Ovary (tissue), 7 donors: ENCODE measurements at regions not wholly inside any gene's neighbourhood (a gene's known extent, or its start where the extent isn't known, plus 50 kb on each side); places are given as distances from the start of the nearest gene placed in this dataset.

Source experiments
- DNase-seq, 5 donors: peaks; one replicate each; pipeline ENCODE4 v3.0.0-alpha.2; 2019 to 2020
- H3K27ac ChIP-seq, 2 donors: fragments of 200-600 bp; one replicate each; pipeline versions ENCODE4 v1.5.1 to v1.8.0; 2019 to 2022
- H3K27me3 ChIP-seq: fragments of 200-600 bp; one replicate; pipeline ENCODE4 v1.8.0; 2022
- H3K36me3 ChIP-seq: fragments of 200-600 bp; sonication (generic); one replicate; pipeline ENCODE4 v1.5.1; 2019
- H3K4me1 ChIP-seq: one replicate; pipeline ENCODE4 v1.8.1; 2013; ENCODE audit warnings: mild to moderate bottlenecking, moderate library complexity; ENCODE audit not compliant: insufficient read depth
- H3K4me3 ChIP-seq: fragments of 200-600 bp; sonication (generic); one replicate; pipeline ENCODE4 v1.5.1; 2017
- H3K9me3 ChIP-seq, 2 donors: fragments of 200-600 bp in 1 of 2; sonication (generic) in 1 of 2; one replicate each; pipeline versions ENCODE4 v1.5.1 to v1.8.1; 2013 to 2019; ENCODE audit warnings: mild to moderate bottlenecking in 1 of 2, moderate library complexity in 1 of 2
- EP300 ChIP-seq: sonication (generic); formaldehyde crosslinking; IDR thresholded peaks from one replicate; pipeline ENCODE4 v1.6.1; 2017; ENCODE audit warnings: antibody characterized with exemption
- POLR2A ChIP-seq: fragments of 450-650 bp; IDR thresholded peaks from one replicate; pipeline ENCODE4 v1.6.1; 2017; ENCODE audit warnings: antibody characterized with exemption, mild to moderate bottlenecking, moderate library complexity
- WGBS, 3 donors: extraction: QIAGEN DNeasy Blood & Tissue Kit in 1 of 3; methylation state at CpG; one replicate each; pipeline versions ENCODE4 v1.1.5 to v1.1.7; 2013 to 2017; 5-methylcytosine and 5-hydroxymethylcytosine counted together
- intact Hi-C, 4 donors: fragments of 100-400 bp; cut with DNase I; formaldehyde crosslinking; loops; one replicate each; pipeline versions ENCODE4 v1.11.0 to v1.15.1; 2022 to 2023
- TF ChIP-seq, protein P1 (sequence below), 3 donors: fragments of 450-650 bp in 2 of 3; fragments of 200-600 bp in 1 of 3; IDR thresholded peaks; one replicate each; pipeline versions ENCODE4 v1.5.1 to v1.8.0; 2016 to 2022; ENCODE audit warnings: antibody characterized with exemption in 3 of 3, mild to moderate bottlenecking in 1 of 3
- donor health status: DM: no; HTN: no; CAD: no; lungs with moderate emphysema.
- donor health status: DM: no; HTN: no; CAD: no.
- donor health status: Bipolar disorder and iron deficiency.
- donor health status: DM: no; HTN: no; CAD: no.
- donor health status: DM: yes; HTN: yes; CAD: no.

DNA sequence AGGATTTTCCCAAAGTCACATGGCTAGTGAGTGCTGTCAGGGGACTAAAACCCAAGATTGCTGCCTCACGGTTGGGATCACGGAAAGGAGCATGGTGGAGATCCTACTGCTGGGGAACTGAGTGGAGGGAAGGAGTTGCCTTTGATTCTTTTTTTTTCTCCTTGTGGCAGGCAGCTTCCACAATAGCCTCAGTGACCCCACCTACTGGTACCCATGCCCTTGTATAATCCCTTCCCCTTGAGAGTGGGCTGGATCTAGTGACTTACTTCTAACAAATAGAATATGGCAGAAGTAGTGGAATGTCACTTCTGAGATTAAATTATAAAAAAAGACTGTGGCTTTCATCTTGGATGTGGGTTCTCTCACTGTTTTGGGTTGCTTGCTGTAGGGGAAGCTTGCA is 135.7 kb downstream of the DICER1 start:
- H3K9me3 ChIP-seq = no peaks in the 10 kb centered on the region
- H3K4me1 ChIP-seq = no peaks in the 10 kb centered on the region
- intact Hi-C loops = no loop called here
- no peaks in the 10 kb centered on the region for H3K27me3 ChIP-seq
- no peak overlapping the region for H3K27ac ChIP-seq
- H3K36me3 ChIP-seq = no peaks in the 10 kb centered on the region
- 78 to 91% (median 86%) methylated on average over 2 of the region's 2 CpGs for WGBS, 3 donors
- H3K4me3 ChIP-seq = no peak overlapping the region
- TF ChIP-seq, protein P1, sequence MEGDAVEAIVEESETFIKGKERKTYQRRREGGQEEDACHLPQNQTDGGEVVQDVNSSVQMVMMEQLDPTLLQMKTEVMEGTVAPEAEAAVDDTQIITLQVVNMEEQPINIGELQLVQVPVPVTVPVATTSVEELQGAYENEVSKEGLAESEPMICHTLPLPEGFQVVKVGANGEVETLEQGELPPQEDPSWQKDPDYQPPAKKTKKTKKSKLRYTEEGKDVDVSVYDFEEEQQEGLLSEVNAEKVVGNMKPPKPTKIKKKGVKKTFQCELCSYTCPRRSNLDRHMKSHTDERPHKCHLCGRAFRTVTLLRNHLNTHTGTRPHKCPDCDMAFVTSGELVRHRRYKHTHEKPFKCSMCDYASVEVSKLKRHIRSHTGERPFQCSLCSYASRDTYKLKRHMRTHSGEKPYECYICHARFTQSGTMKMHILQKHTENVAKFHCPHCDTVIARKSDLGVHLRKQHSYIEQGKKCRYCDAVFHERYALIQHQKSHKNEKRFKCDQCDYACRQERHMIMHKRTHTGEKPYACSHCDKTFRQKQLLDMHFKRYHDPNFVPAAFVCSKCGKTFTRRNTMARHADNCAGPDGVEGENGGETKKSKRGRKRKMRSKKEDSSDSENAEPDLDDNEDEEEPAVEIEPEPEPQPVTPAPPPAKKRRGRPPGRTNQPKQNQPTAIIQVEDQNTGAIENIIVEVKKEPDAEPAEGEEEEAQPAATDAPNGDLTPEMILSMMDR (IDR thresholded peaks at IDR 0.05) = no peak
- TF ChIP-seq EP300 (no peak), POLR2A (no peak)
- no peak for DNase-seq

DNA sequence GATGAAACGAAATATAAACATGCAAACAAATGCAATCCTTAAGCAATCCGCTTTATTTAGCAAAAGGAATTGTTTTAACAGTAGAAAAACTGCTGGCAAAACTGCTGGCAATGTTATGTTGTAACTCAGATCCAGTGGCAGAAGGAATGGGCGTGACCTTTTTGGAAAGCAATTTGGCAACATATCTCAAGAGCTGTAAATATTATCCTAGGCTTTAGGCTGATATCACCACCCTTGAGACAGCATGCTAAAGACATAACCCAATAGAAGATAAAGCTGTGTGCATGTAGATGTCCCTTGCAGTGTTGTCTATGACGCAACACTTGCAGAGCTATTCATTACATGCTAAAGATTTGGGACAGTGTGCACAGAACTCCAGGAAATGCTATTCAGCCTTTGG is 138.5 kb downstream of the DICER1 start:
- Histone ChIP-seq H3K4me1 (no peaks in the 10 kb centered on the region), H3K27ac (no peak overlapping the region), H3K27me3 (no peaks in the 10 kb centered on the region), H3K9me3 (no peaks in the 10 kb centered on the region), H3K36me3 (no peaks in the 10 kb centered on the region), H3K4me3 (no peak overlapping the region)
- TF ChIP-seq, protein P1 (IDR thresholded peaks at IDR 0.05) = no peak
- TF ChIP-seq POLR2A (no peak), EP300 (no peak)
- intact Hi-C loops = no loop called here
- WGBS, 3 donors = 38 to 66% (median 50%) methylated on average over 4 of the region's 4 CpGs
- DNase-seq = no peak

DNA sequence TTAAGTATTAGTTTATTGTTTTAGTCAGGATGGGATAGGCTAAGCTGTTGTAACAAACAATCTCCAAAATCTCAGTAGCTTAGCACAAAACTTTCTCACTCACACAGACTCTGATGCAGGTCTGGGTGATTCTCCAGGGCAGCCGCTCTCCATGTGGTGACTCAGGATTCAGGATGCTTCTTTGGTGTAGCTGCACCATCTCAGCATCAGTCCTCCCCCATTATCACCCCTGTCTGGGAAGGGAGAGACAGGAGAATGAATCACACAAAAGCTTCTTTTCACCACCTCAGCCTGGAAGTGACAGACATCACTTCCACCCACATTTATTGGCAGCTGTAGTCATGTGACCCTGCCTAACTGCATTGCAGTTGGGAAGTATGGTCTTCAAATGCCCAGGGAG is 142.3 kb downstream of the DICER1 start:
- Histone ChIP-seq H3K27me3 (no peaks in the 10 kb centered on the region), H3K9me3 (no peaks in the 10 kb centered on the region), H3K4me3 (no peak overlapping the region), H3K36me3 (no peaks in the 10 kb centered on the region), H3K27ac (no peak overlapping the region), H3K4me1 (peaks cover 4% of the 10 kb centered on the region)
- DNase-seq = no peak
- 29 to 100% (median 98%) methylated on average over 1 of the region's 1 CpG for WGBS, 3 donors
- TF ChIP-seq POLR2A = no peak
- TF ChIP-seq, protein P1 (IDR thresholded peaks at IDR 0.05) = no peak
- no peak for TF ChIP-seq EP300
- intact Hi-C loops = no loop called here

DNA sequence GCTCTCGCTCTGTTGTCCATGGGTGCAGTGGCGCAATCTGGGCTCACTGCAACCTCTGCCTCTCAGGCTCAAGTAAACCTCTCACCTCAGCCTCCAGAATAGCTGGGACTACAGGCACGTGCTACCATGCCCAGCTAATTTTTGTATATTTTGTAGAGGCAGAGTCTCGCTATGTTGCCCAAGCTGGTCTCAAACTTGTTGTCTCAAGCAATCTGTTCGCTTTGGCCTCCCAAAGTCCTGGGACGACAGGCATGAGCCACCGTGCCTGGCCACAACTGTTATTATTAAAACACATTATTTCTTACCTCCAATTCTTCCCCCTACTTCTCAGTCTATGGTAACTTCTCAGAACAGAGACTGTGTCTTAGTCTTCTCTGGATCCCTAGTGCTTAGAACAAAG is 143.3 kb downstream of the DICER1 start:
- no peak for TF ChIP-seq EP300
- no peak for TF ChIP-seq POLR2A
- TF ChIP-seq, protein P1 (IDR thresholded peaks at IDR 0.05) = no peak
- Histone ChIP-seq H3K27me3 (no peaks in the 10 kb centered on the region), H3K36me3 (no peaks in the 10 kb centered on the region), H3K9me3 (no peaks in the 10 kb centered on the region), H3K4me3 (no peak overlapping the region), H3K4me1 (peaks cover 4% of the 10 kb centered on the region), H3K27ac (no peak overlapping the region)
- no peak for DNase-seq
- intact Hi-C loops = no loop called here
- WGBS, 3 donors = 93 to 96% (median 95%) methylated on average over 7 of the region's 7 CpGs
